IMR-90 (cell line): ENCODE measurements at regions not wholly inside any gene's neighbourhood (a gene's known extent, or its start where the extent isn't known, plus 50 kb on each side); places are given as distances from the start of the nearest gene placed in this dataset.

Source experiments
- ATAC-seq: fragments of 200-7000 bp; cut with Tn5 transposase; 2 replicates; pipeline ENCODE4 v1.9.1; 2020; ENCODE audit warnings: low read depth, mild to moderate bottlenecking, moderate library complexity
- BruUV-seq: library from RNA; stranded (reverse); fragments of 400-500 nt; replicated peaks from 2 replicates; lab custom pipeline; 2021; lab: Mats Ljungman, UMichigan
- CTCF ChIA-PET: fragments of 300-600 bp; formaldehyde crosslinking; extraction: SDS; loops from one replicate; lab custom pipeline; 2021; ENCODE audit warnings: antibody characterized with exemption; lab: Yijun Ruan, JAX
- POLR2A ChIA-PET: fragments of 300-600 bp; sonication (Branson Sonifier 250); formaldehyde crosslinking; loops from one replicate; lab custom pipeline; 2022; ENCODE audit warnings: antibody characterized with exemption; ENCODE audit not compliant: unreplicated experiment; lab: Charles Lee
- DNase-seq: peaks from one replicate; pipeline ENCODE4 v3.0.0; 2013
- H2AFZ ChIP-seq: replicated peaks from 2 replicates; pipeline ENCODE3; 2013; ENCODE audit warnings: low read length, mild to moderate bottlenecking; ENCODE audit not compliant: poor library complexity
- H2AK5ac ChIP-seq: 2 replicates; pipeline ENCODE4 v1.6.1; 2013; ENCODE audit warnings: low read depth, low read length, inconsistent platforms
- H2AK9ac ChIP-seq: replicated peaks from 2 replicates; pipeline ENCODE3; 2013; ENCODE audit warnings: mild to moderate bottlenecking, low read depth, low read length, moderate library complexity; ENCODE audit not compliant: poor library complexity
- H2BK120ac ChIP-seq: 2 replicates; pipeline ENCODE4 v1.6.1; 2013; ENCODE audit warnings: low read depth, low read length, inconsistent platforms
- H2BK15ac ChIP-seq: 3 replicates; pipeline ENCODE4 v1.6.1; 2013; ENCODE audit warnings: low read depth, low read length, inconsistent platforms
- H2BK20ac ChIP-seq: 2 replicates; pipeline ENCODE4 v1.6.1; 2013; ENCODE audit warnings: low read depth, mild to moderate bottlenecking, inconsistent platforms, low read length, moderate library complexity
- H2BK5ac ChIP-seq: 2 replicates; pipeline ENCODE4 v1.6.1; 2013; ENCODE audit warnings: mild to moderate bottlenecking, low read depth, low read length, inconsistent platforms; ENCODE audit not compliant: poor library complexity, severe bottlenecking
- H3K14ac ChIP-seq: replicated peaks from 2 replicates; pipeline ENCODE4 v1.6.1; 2013; ENCODE audit warnings: low read depth, low read length, inconsistent platforms
- H3K18ac ChIP-seq: 2 replicates; pipeline ENCODE4 v1.6.1; 2013; ENCODE audit warnings: low read depth, low read length, control low read depth
- H3K23ac ChIP-seq: 2 replicates; pipeline ENCODE4 v1.6.1; 2013; ENCODE audit warnings: low read depth, low read length, inconsistent platforms
- H3K27ac ChIP-seq: 2 replicates; pipeline ENCODE4 v1.5.1; 2013; ENCODE audit warnings: mild to moderate bottlenecking, control low read depth, low read length; ENCODE audit not compliant: insufficient read depth
- H3K27me3 ChIP-seq: 2 replicates; pipeline ENCODE4 v1.6.1; 2013; ENCODE audit warnings: low read length; ENCODE audit not compliant: control insufficient read depth, insufficient read depth
- H3K36me3 ChIP-seq: 2 replicates; pipeline ENCODE4 v1.6.1; 2013; ENCODE audit warnings: low read length, mixed read lengths; ENCODE audit not compliant: control insufficient read depth, insufficient read depth
- H3K4ac ChIP-seq: 2 replicates; pipeline ENCODE4 v1.6.1; 2013; ENCODE audit warnings: low read depth, low read length, inconsistent platforms
- H3K4me1 ChIP-seq: 2 replicates; pipeline ENCODE4 v1.6.1; 2013; ENCODE audit warnings: low read length, mixed read lengths; ENCODE audit not compliant: control insufficient read depth, insufficient read depth
- H3K4me2 ChIP-seq: 2 replicates; pipeline ENCODE4 v1.6.1; 2013; ENCODE audit warnings: low read depth, mild to moderate bottlenecking, control low read depth, low read length, moderate library complexity
- H3K4me3 ChIP-seq: 2 replicates; pipeline ENCODE4 v1.5.1; 2013; ENCODE audit warnings: low read depth, mild to moderate bottlenecking, control low read depth, low read length, moderate library complexity; ENCODE audit not compliant: insufficient read depth
- H3K56ac ChIP-seq: 2 replicates; pipeline ENCODE4 v1.6.1; 2013; ENCODE audit warnings: low read length, inconsistent platforms; ENCODE audit not compliant: insufficient read depth; ENCODE audit errors: extremely low read depth
- H3K79me1 ChIP-seq, 2 experiments: 2 replicates each; pipeline ENCODE4 v1.6.1; 2013; ENCODE audit warnings: low read length in 2 of 2, inconsistent platforms in 1 of 2, low read depth in 1 of 2
- H3K9ac ChIP-seq: 2 replicates; pipeline ENCODE4 v1.6.1; 2013; ENCODE audit warnings: low read depth, low read length, control low read depth
- H3K9me1 ChIP-seq: 2 replicates; pipeline ENCODE4 v1.6.1; 2013; ENCODE audit warnings: low read length, inconsistent platforms; ENCODE audit not compliant: insufficient read depth
- H3K9me3 ChIP-seq: 2 replicates; pipeline ENCODE4 v1.6.1; 2013; ENCODE audit warnings: low read length; ENCODE audit not compliant: control insufficient read depth, insufficient read depth
- H4K20me1 ChIP-seq: 2 replicates; pipeline ENCODE4 v1.6.1; 2013; ENCODE audit warnings: low read length, inconsistent platforms; ENCODE audit not compliant: insufficient read depth
- H4K5ac ChIP-seq: 2 replicates; pipeline ENCODE4 v1.6.1; 2013; ENCODE audit warnings: mild to moderate bottlenecking, low read depth, low read length, control low read depth
- H4K8ac ChIP-seq, 2 experiments: 2 replicates each; pipeline ENCODE4 v1.6.1; 2013; ENCODE audit warnings: low read depth in 2 of 2, low read length in 2 of 2, control low read depth in 1 of 2, inconsistent platforms in 1 of 2
- H4K91ac ChIP-seq: 2 replicates; pipeline ENCODE4 v1.6.1; 2013; ENCODE audit warnings: low read depth, low read length, inconsistent platforms; ENCODE audit not compliant: insufficient read depth
- BHLHE40 ChIP-seq: fragments of 150-350 bp; IDR thresholded peaks from 2 replicates; pipeline ENCODE4 v1.6.1; 2016; ENCODE audit warnings: mild to moderate bottlenecking, low read depth, low read length
- CHD1 ChIP-seq: IDR thresholded peaks from 2 replicates; pipeline ENCODE4 v1.6.1; 2012; ENCODE audit warnings: low read depth, low read length, improper control_type of control experiment
- MAZ ChIP-seq: IDR thresholded peaks from 2 replicates; pipeline ENCODE4 v1.6.1; 2012; ENCODE audit warnings: low read depth, mild to moderate bottlenecking, low read length, improper control_type of control experiment, moderate library complexity, borderline replicate concordance
- POLR2A ChIP-seq: IDR thresholded peaks from 2 replicates; pipeline ENCODE4 v1.6.1; 2012; ENCODE audit warnings: mild to moderate bottlenecking, low read depth, low read length
- RAD21 ChIP-seq: IDR thresholded peaks from 2 replicates; pipeline ENCODE4 v1.6.1; 2012; ENCODE audit warnings: low read length, improper control_type of control experiment
- RCOR1 ChIP-seq: IDR thresholded peaks from 2 replicates; pipeline ENCODE4 v1.6.1; 2012; ENCODE audit warnings: mild to moderate bottlenecking, low read length, improper control_type of control experiment; ENCODE audit not compliant: insufficient replicate concordance
- SMC3 ChIP-seq: fragments of 150-350 bp; IDR thresholded peaks from 2 replicates; pipeline ENCODE4 v1.6.1; 2016; ENCODE audit warnings: low read depth, mild to moderate bottlenecking, antibody characterized with exemption, low read length, moderate library complexity
- dilution Hi-C: fragments of 300-500 bp; cut with HindIII; formaldehyde crosslinking; loops from one replicate; pipeline ENCODE4 v1.14.3; 2018; ENCODE audit warnings: low sequenced_read_pairs; ENCODE audit not compliant: unreplicated experiment
- in situ Hi-C: fragments of 300-500 bp; cut with MboI; formaldehyde crosslinking; loops from 3 replicates; pipeline ENCODE4 v1.14.3; 2019; ENCODE audit warnings: low sequenced_read_pairs, inconsistent platforms, mixed read lengths
- intact Hi-C: fragments of 100-400 bp; cut with micrococcal nuclease; formaldehyde crosslinking; loops from 2 replicates; pipeline ENCODE4 v1.10.0; 2022

- Histone ChIP-seq H3K9me1 (no peaks in the 10 kb centered on the region), H2AFZ (no peak overlapping the region), H3K18ac (no peak overlapping the region), H3K4me1 (no peaks in the 10 kb centered on the region), H2BK120ac (no peak overlapping the region), H4K5ac (no peak overlapping the region), H2BK20ac (no peak overlapping the region), H2BK15ac (no peak overlapping the region), H3K36me3 (no peaks in the 10 kb centered on the region), H2AK5ac (no peak overlapping the region), H4K8ac (no peak overlapping the region), H3K9ac (no peak overlapping the region), H2BK5ac (no peak overlapping the region), H3K56ac (no peak overlapping the region; the same call in 1 of the 2 replicates), H3K27ac (no peak overlapping the region), H3K23ac (no peak overlapping the region), H4K91ac (no peak overlapping the region), H3K27me3 (no peaks in the 10 kb centered on the region), H3K4ac (no peak overlapping the region), H3K14ac (no peak overlapping the region), H3K4me2 (no peak overlapping the region), H3K9me3 (peaks cover 5% of the 10 kb centered on the region; the same call in 1 of the 2 replicates), H4K20me1 (no peaks in the 10 kb centered on the region), H2AK9ac (no peak overlapping the region), H3K4me3 (no peak overlapping the region), H3K79me1 (no peaks in the 10 kb centered on the region)
- in situ Hi-C loops = no loop called here
- CTCF ChIA-PET = no interaction called here
- TF ChIP-seq RAD21 (no peak), CHD1 (no peak), MAZ (no peak), POLR2A (no peak), SMC3 (no peak), RCOR1 (no peak), BHLHE40 (no peak)
- intact Hi-C loops = no loop called here
- POLR2A ChIA-PET = no interaction called here
- ATAC-seq = no peak
- BruUV-seq = no TSS peak
- DNase-seq = no peak
- dilution Hi-C loops = no loop called here
Measured at GRCh38 chr1:72845981-72846380, 563.6 kb upstream of the NEGR1 start.
